HG03064 (cell line): ENCODE measurements at regions not wholly inside any gene's neighbourhood (a gene's known extent, or its start where the extent isn't known, plus 50 kb on each side); places are given as distances from the start of the nearest gene placed in this dataset.

Experiments used
- ATAC-seq: cut with Tn5 transposase; IDR thresholded peaks from one replicate; pipeline ENCODE4 v1.9.1; 2021; ENCODE audit warnings: low read depth; ENCODE audit not compliant: unreplicated experiment

DNA sequence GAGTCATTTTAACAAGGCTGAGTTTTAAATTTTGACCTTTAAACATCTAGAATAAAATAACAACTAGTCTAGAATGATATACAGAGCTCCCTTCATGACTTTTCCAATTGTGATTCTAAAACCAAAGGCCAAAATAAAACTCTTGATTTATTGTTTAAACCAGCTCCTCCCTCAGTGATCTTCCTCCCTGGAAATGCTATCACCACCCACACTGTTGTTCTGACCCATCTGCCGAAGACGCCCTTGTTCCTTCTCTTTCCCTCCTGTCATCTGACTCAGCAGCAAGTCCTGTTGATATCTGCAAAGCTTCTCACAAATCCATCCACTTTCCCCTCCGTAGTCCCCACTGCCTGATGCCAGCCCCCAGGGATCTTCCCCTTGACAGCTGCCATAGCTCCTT, 231.6 kb upstream of the DYNLRB2 start:
- no peak for ATAC-seq

DNA sequence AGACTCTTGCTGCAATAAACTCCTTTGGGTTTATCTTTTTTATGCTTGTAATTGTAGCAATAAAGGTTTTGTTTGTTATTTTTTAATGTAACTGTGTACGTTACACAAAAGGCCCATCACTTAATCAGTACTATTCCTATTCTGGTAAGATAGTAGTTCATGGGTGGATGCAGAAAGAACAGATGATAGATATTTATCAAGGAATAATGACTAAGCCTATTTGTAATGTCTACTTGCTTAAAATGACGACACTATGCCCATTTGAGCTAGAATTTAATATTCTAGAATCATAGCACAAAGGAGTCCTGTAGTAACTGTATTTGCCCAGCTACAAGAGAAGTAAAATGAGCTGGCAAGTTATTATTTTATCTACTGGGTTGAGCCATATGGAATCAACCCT, 235.4 kb upstream of the DYNLRB2 start:
- ATAC-seq = no peak

DNA sequence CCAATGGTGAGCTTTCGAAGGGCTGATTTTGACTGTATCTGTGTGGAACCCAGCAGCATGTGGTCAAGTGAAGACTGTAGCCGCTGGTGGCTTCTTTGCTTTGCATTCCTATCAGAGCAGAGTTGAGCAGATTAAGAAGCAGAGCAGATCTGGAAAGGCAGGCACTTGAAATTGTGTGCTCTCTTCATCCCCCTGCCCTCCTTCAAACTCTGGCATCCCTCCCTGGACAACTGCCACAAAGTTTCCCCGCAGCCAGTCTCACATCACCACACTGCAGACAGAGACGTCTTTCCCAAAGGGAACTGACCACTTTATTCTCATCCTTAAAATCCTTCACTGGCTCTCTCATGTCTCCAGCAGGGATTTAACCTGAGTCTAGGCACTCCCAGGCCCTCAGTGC, 237.1 kb upstream of the DYNLRB2 start:
- ATAC-seq = no peak

DNA sequence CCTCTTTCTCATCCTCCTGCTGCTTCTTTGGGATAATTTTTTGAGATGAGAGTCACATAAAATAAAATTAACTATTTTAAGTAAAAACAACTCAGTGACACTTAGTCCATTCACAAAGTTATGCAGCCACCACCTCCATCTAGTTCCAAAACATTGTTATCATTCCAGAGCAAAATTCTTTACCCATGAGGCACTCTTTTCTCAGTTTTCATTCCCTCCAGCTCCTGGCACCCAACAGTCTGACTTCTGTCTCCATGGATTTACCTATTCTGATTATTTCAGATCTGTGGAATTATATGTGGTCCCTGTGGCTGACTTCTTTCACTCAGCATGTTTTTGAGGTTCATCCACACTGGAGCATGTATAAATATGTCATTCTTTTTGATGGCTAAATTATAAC, 239.9 kb upstream of the DYNLRB2 start:
- ATAC-seq = no peak

DNA sequence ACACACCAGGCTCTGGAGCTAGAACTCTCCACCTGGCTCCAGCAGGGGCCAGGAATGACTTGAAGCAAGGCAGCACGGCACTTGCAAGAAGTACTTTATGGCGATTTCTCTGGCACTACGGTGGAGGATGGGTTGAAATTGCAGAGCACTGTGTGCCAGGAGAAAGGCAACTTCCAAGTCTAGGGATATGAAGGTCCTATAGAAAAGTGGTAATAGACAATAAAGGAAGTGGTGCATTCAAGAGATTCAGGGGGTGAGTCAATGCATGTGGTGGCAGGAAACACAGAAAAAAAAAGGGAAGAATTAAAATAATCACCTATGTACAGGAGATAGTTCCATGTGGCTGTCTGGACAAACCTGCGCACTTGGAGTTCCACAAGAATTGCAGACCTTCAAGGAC, 240.3 kb upstream of the DYNLRB2 start:
- no peak for ATAC-seq

DNA sequence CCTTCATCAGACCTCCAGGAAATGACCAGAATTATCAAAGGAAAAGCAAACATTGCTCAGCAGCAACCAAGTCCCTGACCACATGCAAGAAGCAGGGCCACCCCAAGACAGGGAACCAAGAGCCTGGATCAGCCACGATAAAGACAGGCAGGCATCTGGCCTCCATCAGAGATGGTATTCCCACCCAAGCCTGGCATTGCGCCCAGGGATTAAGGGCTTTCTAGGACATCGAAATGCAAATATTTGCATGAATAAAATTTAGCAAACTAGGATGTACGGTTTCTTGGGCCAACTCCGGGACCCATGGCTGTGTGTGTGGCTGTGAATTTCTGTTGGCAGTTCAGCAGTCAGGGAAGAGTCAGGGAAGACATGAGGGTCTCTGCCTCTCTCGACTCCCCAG, 241.4 kb upstream of the DYNLRB2 start:
- ATAC-seq = no peak

DNA sequence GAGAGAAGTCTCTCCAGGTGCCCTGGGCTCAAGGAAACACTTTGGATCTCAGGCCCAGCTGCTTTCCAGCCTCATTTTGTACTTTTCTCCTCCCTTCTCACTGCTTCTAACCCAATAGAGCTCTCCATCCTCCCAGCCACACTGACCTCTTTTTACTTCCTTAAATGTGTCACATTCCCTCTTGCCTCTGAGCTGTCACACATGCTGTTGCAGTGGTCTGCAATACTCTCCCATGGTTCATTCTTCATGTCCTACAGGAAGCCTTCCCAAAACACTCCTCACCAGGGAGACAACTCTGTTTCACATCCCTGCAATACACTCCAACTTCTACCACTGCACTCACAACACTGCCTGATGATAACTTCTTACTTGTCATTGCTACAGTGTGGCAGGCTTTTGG, 242.1 kb upstream of the DYNLRB2 start:
- no peak for ATAC-seq

DNA sequence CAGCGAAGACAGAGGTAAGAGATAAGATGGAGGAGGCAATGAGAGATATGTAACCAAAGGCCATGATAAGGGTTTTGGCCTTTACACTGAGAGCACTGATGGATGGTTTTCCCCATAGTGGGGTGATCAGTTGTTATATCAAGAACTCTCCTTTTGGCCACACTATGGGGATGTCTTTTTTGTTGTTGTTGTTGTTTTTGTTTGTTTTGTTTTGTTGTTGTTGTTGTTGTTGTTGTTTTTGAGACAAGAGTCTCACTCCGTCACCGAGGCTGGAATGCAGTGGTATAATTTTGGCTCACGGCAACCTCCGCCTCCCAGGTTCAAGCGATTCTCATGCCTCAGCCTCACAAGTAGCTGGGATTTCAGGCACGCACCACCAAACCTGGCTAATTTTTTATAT, 244.8 kb upstream of the DYNLRB2 start:
- ATAC-seq = no peak

DNA sequence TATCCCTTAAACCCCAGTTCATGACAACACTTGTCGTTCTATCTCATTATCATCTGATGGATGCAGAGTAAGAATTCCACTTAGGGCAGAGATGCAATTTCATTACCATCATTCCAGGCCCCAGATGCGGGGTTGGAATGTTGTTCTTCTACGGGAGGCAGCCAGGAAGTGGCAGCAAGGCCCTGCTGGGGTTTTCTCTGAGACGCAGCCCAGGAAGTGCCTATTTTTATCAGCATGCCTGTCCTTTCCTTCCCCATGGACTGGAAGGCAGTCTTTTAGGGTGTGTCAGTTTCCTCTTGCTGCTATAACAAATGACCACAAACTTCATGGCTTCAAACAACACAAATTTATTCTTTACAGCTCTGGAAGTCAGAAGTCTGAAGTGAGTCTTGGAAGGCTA, 246.6 kb upstream of the DYNLRB2 start:
- ATAC-seq = no peak

DNA sequence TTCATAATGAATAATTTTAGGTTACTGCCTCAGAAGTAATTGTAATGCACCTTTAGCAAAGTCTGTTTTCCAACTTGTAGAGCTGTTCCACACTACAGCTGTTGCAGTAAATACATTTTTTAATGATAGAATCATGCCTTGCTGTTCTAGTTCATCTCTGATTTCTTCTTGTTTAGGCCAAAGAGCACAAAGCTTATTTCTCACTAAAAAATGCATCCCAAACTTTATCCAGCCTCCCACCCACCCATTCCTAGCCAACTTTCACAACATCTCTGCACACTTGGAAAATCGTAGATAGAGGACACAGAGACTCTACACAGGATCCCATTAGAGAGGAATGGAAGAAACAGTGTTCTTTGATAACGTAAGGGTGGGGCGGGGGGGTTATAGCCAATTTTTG, 252.2 kb upstream of the DYNLRB2 start:
- ATAC-seq = no peak

DNA sequence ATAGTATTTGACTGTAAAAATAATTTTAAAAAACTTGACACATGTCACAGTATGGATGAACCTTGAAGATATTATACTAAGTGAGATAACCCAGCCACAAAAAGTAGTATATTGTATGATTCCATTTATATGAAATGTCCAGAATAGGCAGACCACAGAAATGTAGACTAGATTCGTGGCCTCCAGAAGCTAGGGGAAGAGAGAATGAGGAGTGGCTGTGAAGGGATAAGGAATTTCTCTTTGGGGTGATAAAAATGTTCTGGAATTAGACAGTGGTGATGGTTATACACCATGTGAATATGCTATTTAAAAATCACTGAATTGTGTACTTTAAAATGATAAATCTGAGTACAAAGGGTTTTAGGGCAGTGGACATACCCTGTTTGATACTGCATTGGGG, 253.1 kb upstream of the DYNLRB2 start:
- no peak for ATAC-seq

DNA sequence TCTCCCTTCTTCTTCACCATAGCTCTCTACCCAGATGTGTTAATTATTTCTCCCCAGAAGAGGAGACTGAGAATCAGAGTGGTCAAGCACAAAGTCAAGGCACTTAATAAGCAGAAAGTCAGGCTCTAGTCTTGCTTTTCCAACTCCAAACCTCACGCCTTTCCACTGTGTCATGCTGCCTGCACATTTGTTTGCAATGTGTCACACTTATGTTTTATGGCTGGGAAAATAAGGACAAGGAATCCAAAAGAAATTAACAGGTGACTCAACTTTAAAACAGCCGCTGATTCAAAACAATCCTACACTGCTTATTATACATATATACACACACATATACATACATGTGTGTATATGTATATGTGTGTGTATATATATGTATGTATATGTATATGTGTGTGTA, 255.7 kb upstream of the DYNLRB2 start:
- ATAC-seq = no peak

DNA sequence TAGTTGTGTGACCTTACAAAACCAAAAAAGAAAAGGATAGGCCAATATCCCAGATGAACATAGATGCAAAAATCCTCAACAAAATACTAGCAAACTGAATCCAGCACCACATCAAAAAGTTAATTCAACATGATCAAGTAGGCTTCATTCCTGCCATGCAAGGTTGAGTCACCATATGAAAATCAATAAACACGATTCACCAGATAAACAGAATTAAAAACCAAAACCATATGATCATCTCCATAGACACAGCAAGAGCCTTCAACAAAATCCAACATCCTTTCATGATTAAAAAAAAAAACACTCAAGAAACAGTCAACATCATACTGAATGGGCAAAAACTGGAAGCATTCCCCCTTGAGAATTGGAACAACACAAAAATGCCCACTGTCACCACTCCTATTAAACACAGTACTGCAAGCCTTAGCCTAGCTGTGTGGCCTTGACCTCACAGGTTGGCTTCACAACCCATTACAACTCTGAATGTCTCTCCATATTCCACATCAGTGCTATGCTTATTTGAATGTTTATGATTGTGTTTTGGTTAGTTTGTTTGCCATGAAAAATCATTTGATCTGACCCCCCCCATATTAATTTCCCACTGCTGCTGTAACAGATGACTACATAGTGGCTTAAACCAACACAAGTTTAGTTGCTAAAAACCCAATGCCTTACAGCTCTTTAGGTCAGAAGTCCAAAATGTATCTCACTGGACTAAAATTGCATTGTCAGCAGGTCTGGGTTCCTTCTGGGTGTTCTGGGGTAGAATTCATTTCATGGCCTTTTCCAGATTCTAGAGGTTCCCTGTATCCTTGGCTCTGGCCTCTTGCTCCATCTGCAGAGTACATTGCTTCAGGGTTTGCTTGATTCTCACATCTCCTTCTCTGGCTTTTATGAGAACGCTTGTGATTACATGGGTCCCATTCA, 257.1 kb upstream of the DYNLRB2 start:
- no peak for ATAC-seq

DNA sequence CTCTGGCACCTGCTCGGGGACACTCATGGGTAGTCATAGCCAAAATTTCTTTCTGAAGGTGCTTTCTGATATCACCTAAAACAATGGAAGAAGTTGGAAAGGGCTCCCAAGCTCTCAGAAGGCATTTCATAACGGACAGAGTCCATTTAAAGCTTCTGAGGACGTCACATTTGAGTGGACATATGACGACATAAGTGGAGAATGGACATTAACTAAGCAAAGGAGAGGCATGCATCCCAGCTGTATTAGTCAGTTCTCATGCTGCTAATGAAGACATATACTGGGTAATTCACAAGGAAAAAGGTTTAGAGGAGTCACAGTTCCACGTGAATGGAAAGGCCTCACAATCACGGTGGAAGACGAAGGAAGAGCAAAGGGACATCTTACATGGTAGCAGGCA, 260.2 kb upstream of the DYNLRB2 start:
- no peak for ATAC-seq

DNA sequence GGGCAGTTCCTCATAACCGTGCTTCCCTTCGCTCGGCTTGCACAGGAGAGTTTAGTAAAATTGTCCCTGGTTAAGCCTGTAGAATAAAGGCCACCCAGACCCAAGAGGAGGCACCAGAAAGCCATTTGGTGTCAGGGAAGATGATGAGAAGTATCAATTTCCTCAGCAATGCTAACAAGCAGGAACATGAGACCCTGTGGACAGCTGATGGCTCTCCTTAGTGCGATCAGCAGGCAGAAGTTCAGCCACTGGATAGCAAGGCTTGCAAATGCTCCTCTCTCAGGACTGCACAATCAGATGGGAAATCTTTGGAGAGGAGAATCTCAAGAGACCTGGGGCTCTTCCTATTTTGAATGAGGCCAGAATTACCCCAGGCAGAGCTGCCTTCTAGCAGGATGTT, 261.1 kb upstream of the DYNLRB2 start:
- ATAC-seq = no peak

DNA sequence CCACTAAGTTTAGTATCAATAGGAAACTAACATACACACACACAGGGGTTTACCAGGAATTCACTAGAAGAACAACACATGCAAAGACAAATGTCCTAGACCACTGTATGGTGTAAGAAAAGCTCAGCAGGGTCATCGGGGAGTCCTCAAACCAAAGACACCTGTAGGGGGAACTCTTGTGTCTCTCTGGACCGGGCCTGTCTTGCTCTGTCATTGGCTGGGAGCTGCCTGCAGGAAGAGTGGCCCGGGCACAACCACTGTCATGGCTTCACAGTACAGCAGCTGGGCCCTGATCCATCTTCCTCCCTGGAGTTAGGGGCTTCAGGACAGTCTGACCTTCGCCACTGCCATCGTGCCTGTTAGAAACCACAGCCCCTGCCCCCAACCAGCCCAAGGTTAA, 263.6 kb upstream of the DYNLRB2 start:
- ATAC-seq = no peak

DNA sequence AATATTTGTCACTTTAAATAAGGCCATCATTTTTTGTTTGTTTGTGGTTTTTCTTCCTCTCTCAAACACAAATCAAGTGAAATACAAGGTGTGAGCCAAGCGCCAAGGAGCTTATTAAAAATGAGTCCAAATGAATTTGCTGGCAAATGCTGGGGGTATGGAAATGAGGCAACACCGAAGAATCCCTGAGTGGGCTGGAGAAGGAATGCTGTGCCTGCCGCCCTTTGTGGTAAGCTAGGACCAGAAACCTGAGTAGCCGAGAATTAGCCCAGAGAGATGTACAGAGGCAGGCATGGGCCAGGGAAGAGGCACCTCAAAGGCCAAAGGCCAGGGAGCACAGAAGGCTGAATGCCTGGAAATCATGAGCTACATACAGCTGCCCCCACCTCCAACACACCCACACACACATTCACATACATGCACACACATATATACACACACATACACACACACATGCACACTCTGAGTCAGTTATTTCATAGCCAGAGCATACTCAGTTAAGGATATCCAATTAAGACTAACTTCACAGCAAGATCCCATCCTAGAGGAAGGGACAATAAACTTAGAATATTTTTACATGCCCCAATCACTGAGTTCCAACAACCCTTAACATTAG, 266.1 kb upstream of the DYNLRB2 start:
- ATAC-seq = no peak

DNA sequence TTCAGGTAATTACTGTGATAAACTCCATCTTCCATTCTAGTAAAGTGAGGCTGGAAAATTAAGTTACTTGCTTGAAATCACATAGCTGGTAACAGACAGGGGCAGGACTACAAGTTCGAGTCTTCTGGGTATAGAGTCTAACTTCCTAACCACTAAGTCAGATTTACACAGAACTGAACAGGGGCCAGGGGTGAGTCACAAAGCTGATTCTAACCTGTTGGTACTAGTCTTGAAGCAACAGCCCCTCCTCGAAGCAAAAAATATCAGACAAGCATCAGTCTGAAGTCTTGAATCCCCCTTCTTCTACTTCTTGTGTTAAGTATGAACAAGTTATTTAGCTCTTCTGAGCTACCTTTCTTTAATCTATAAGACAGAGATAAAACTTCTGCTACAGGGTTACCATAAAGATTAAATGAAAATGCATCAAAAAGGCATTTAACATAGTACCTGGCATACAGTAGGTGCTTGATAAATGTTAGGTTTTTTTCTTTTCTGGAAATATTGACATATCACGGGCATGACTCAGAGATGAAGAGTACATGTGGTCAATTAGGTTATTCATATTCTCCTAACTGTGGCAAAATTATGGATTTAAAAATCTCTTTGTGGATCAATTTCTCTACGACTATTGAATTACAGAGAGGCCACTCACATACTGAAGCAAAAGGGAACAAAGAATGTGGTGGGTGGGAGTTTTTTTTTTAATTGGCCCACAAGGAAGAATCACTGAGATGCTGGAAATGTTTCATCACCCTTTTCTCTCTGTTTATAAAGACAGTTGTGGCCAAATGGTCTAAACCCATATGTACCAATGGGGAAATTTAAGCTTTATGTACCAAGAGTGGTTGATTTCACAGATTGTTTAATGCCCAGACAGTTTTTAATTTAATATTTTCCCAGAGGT, 266.9 kb upstream of the DYNLRB2 start:
- no peak for ATAC-seq

DNA sequence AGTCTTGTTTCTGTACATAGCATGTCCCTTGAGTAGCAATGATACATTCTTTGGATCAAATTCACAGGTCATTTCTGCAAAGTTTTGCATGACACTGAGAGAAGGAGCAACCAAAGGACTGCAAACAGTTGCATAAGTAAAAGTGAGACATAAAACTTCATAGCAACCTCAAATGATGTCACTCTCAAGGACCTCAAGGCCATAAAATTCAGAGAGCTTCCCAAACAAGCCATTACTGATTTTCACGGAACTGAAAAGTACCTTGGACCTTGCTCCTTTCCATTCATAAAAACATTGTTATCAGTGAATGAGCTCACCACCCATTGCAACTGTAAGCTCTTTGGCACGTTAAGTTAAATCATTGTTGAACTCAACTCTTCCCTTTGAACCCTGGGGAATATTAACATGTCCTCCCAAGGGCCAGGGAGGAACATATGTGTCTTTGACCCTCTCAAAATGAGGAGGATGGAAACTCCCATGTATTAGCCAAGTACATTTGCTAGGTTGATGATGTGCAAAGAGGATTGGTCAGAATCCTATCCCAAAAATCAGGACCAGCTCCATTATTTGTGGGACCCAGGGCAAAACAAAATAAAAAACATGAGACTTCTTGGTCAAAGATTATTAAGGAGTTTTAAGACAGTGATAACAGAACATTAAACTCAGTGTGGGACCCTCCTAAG, 275.0 kb upstream of the DYNLRB2 start:
- ATAC-seq = no peak

DNA sequence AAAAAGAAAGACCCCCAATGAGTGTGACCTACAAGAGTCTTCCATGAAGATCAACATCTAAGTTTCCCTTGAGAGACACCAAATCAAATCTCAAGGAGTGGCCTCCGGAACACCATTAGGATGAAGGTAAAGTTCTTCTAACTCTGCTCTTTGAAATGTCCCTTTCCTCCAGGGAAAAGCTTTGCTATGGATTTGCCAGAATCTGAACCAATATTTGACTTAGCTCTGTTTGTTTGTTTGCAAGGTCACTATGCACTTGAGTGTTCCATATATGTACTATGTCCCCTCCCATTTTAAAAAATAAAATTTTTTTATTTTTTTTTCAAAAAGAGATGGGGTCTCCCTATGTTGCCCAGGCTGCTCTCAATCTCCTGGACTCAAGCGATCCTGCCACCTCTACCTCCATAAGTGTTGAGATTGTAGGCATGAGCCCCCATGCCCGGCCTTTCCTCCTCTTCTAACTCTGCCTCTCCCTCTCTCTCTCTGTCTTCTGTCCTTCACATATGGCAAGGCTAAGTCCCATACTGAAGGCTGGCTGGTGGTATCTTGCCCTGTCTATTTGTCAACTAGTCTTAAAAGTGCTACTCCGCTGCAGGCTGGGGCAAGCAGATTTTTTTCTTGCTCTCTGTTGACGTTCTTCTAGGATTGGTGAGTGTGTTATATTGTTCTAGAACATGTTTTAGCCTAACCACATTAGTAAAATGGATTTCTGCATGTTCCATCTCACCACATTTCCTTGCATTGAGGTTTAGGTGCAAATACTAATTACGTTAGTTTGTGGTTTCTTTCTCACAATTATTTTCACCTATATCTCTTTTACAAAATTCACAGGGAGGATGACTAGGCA, 276.7 kb upstream of the DYNLRB2 start:
- ATAC-seq = no peak
